ENCODE measurements at regions not wholly inside any gene's neighbourhood (a gene's known extent, or its start where the extent isn't known, plus 50 kb on each side); places are given as distances from the start of the nearest gene placed in this dataset.

DNA sequence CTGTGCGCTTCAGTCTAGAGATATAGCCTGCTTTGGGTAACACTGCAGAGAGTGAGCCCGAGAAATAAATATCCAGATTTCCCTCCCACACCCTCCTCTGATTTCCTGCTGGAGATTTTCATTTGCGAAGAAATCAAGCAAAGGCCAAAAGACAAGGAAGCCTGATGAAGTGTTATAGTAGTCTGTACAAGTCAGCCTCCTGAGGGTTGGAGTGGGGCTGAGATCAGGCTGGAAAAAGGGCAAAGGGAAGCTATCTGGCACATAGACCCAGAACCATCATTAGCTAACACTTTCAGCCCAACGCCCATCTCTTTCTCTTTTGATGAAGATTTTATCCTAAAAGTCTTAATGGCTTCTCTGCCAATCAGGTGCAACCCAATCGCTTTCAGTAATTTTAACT is 154.6 kb upstream of the SLC44A1 start:
- DNase-seq (ENCODE audit: low read depth): no peak
- TF ChIP-seq, protein P1, sequence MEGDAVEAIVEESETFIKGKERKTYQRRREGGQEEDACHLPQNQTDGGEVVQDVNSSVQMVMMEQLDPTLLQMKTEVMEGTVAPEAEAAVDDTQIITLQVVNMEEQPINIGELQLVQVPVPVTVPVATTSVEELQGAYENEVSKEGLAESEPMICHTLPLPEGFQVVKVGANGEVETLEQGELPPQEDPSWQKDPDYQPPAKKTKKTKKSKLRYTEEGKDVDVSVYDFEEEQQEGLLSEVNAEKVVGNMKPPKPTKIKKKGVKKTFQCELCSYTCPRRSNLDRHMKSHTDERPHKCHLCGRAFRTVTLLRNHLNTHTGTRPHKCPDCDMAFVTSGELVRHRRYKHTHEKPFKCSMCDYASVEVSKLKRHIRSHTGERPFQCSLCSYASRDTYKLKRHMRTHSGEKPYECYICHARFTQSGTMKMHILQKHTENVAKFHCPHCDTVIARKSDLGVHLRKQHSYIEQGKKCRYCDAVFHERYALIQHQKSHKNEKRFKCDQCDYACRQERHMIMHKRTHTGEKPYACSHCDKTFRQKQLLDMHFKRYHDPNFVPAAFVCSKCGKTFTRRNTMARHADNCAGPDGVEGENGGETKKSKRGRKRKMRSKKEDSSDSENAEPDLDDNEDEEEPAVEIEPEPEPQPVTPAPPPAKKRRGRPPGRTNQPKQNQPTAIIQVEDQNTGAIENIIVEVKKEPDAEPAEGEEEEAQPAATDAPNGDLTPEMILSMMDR (IDR thresholded peaks at IDR 0.05; ENCODE audit: insufficient read depth, low read depth, low read length, missing control alignments): no peak
- H3K4me3 ChIP-seq (ENCODE audit: low read depth, low read length): no peak overlapping the region

DNA sequence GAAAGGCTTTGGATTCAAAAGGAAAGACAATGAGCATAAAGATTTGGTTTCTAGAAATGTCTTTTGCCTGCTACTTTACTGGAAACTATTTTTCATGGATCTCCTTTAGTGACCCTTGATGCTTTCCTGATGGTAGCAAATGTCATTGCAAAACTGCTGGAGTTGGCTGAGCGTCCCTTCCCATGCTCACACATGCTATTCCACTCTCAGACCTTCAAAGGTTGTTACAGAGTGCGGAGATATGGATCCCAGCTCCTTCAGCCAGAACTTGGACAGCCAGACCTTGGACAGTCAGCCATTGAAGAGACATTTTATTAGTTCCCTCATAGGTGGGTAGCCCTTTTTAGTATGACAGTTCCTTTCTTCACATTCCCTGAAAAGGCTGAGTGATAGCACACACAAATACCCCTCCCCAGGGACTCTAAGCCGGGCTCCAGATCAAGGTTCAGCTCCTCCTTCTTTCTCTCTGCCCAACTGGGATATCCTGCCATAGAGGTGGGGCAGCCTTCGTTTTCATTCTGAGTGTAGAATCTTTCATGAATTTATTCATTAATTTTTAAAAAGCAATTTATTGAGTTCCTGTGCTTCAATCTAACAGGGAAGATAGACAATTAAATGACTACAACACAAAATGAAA is 153.3 kb upstream of the SLC44A1 start:
- H3K4me3 ChIP-seq (ENCODE audit: low read depth, low read length): no peak overlapping the region
- TF ChIP-seq, protein P1 (IDR thresholded peaks at IDR 0.05; ENCODE audit: insufficient read depth, low read depth, low read length, missing control alignments): no peak
- no peak for DNase-seq (ENCODE audit: low read depth)

DNA sequence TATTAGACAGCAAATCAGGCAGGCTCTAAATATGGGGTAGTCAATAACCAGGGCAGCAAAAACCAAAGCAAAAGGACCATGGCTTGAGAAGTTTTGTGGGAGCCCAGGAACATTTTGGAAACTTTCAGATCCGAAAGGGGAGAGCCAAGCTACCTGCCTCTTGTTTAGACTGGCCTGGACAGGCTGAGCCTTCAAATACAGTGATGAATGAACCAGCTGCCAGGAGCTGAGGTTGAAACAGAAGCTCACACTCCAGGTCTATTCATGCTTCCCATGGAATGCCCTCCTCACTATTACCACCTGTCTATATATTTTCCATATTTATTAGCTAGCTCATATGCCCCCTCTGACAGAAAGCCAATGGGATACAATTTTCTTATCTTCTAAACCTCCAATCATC is 150.8 kb upstream of the SLC44A1 start:
- TF ChIP-seq, protein P1 (IDR thresholded peaks at IDR 0.05; ENCODE audit: insufficient read depth, low read depth, low read length, missing control alignments): no peak
- DNase-seq (ENCODE audit: low read depth): no peak
- no peak overlapping the region for H3K4me3 ChIP-seq (ENCODE audit: low read depth, low read length)

DNA sequence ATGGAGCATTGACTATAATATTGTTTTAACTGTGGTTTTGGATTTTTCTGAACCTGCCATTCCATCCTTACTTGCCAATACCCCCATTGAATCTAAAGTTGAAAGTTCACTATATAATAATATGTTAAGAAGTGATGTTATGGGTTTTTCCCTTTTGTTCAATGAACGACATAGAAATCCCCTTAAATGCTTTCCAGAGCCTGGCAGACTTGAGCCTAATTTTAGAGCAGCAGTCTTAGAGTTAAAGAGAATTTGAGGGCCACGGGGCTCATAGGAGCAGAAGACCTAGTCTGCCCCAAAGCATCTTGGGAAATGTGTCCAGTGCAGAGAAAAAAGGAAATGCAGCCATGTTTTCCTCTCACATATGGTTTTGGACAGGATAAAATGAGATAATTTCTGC is 146.1 kb upstream of the SLC44A1 start:
- H3K4me3 ChIP-seq (ENCODE audit: low read depth, low read length): no peak overlapping the region
- DNase-seq (ENCODE audit: low read depth): no peak
- TF ChIP-seq, protein P1 (IDR thresholded peaks at IDR 0.05; ENCODE audit: insufficient read depth, low read depth, low read length, missing control alignments): no peak

DNA sequence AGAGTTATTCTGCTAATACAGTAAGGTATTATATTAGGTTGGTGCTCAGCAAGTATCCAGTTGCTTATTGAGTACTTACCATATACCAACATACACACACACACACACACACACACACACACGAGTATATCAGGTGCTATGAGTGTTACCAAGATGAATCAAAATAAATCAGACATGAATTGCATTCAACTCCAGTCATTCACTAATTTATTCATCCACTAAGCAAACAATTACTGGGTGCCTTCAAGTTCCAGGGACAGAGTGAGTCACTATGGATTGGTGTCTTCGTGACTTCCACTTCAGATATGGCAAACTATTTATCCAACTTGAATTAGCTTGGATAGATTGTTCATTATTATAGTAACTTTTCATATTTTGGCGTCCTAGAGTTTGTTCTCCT is 140.7 kb upstream of the SLC44A1 start:
- no peak for DNase-seq (ENCODE audit: low read depth)
- no peak overlapping the region for H3K4me3 ChIP-seq (ENCODE audit: low read depth, low read length)
- TF ChIP-seq, protein P1 (IDR thresholded peaks at IDR 0.05; ENCODE audit: insufficient read depth, low read depth, low read length, missing control alignments): no peak

DNA sequence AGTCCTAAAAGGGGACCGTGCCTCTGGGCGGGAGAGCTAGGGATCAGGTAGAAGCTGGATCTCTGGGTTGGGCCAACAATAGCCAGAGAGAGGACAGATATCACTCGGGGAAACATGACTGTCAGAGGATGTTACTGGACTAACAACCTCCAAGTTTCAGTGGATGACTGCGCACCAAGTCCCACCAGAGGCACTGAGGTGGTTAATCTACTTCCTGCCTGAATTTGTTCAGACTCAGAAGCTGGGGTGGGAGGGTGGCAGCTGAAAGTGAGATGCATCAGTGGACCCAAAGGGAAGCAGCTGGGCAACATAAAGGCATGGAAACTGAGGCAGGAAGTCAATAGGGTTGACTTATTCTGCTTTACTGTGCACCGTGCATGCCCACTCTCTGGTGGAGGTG is 130.1 kb upstream of the SLC44A1 start:
- H3K4me3 ChIP-seq (ENCODE audit: low read depth, low read length): no peak overlapping the region
- TF ChIP-seq, protein P1 (IDR thresholded peaks at IDR 0.05; ENCODE audit: insufficient read depth, low read depth, low read length, missing control alignments): no peak
- DNase-seq (ENCODE audit: low read depth): peak; percentile 59

Measured in GM12865 (cell line).